M059J (cell line): ENCODE measurements at regions not wholly inside any gene's neighbourhood (a gene's known extent, or its start where the extent isn't known, plus 50 kb on each side); places are given as distances from the start of the nearest gene placed in this dataset.

ENCODE experiments used
- DNase-seq: peaks from one replicate; pipeline ENCODE4 v3.0.0-alpha.2; 2012; ENCODE audit warnings: low read depth

DNA sequence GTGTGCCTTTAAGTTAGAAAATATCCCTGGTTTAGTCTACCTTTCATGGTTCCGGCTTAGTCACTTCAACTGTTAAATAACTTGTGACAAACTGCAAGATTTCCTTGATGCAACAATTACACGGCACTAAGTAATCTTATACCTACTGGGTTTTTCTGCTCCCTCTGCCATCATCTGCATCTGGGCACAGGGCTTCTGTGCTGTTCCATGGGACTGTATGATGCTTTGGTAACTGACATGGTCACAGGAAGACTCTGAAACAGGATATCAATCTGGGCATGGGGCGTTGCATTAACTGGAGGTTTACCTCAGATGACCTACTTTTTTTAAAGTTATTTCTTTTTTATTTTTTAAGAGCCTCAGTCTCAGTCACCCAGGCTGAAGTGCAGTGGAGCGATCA lies 365.4 kb downstream of the SS18 start:
- DNase-seq: peak; percentile 63

DNA sequence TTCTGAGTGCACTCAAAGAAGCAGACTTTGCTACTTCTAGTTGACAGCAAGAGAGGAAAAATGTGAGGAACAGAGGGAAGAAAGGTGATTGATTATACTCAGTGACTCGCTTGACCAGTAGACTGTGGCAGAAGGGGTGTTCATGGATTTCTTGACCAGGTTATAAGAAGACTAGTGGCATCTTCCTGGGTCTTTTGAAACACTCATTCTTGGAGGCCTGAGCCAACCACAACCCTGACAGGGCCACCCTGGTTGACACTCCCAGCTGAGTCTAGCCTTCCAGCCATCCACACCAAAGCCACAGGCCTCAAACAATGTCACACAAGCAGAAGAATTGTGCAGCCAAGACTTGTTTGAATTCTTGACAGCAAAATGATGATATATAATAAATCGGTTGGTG lies 366.3 kb downstream of the SS18 start:
- peak; percentile 48 for DNase-seq

DNA sequence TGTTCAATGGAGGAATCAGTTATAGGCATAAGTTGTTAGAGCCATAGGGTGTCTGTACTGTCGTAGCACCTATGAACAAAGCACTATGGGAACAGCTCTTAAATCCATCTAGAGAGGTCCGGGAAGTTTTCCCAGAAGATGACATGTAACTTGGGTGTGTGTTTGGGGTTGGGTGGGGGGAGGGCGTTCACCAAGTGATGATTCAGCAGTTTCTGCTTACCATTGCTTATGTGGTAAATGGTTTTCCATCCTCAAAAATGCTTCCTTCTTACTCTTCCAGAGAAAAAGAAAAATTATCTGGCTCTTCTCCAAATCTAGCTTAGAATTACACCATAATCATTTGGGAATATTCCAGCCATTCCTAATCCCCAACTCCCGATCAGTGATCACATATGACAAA lies 361.1 kb upstream of the ZNF521 start:
- no peak for DNase-seq

DNA sequence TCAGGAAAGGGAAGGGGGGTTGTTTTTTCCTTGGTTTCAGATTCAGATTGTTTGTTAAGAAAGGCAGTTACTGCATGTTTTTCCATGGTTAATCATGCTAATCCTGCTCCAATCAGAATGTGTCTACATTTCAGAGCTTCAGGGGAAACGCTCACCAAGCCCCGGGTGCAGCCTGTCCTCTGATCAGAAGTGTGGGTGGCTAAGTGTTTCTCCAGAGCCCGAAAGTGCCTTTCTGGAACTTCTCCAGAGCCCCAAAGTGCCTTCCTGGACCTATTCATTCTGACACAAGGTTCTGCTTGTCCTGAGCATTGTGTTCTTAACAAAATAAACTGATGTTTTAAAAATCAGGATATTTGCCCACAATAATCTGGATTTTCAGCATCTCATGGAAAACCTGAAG lies 359.0 kb upstream of the ZNF521 start:
- no peak for DNase-seq

DNA sequence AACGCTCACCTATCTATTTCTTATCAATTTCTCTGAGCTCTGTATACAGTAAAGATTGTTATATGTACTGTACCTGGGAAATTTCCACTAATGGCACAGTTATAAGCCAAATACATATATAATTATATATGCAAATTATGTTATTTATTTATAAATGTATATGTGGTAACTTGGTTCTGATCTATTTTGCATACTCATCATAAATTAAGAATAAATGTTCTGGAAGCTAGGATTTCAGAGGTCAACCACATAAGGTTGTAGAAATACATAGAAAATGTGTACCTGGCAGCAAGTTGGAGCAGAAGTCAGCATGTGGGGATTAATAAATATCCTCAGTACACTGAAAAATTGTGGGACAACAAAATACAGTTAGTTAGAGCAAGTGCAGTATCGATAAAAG lies 353.7 kb upstream of the ZNF521 start:
- DNase-seq: no peak

DNA sequence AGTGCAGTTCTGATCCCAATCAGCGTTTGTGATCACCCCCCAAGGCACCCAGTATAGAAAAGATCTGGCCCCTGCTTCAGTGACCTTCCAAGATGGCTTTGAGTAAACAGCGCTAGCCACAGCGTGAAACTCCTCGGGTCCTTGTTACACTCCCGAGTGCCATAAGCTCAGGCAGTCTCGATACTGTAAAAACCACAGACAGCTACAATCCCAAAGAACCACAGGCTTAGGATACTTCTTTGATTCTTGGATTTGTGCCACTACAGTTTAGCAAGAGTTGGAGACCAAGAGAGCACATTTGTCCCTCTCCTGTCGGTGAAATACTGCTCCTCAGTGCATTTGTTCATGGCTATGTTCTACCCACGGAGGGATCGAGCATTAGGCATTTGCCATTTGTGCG lies 352.5 kb upstream of the ZNF521 start:
- peak; percentile 23 for DNase-seq

DNA sequence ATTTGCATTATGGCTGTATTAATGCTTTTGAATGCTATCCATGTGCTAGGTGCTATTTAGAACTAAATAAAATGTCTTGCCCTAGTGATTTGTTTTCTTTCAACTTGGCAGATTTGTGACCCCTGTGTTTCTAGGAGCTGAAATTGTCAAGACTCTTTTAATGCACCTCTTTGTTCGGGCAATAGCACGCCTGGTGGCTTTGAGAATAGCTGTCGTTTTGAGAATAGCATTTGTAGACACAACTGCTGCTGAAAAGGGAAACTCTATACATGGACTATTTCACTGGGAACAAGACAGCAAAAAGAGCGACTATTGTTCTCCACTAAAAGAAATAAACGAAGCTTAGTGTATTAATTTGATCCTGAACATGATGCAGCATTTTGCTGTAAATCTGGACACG lies 352.1 kb upstream of the ZNF521 start:
- DNase-seq: no peak

DNA sequence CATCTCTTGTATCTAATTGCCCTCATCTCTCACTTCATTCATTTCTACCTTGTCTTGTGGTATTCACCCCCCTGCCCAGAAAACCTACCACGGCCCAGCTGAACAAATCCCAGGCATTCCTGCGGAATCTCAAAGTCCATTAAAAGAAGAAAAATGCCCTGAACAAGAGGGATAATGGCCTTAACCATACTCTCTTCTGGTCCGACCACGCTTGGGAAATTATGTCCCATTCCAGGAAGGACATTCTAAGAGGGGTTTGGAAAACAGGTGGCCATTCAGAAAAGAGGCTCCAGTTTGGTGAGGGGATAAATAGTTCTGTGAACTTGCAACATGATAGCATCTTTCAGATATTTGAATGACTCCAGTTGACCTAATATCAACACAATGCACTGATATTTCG lies 349.9 kb upstream of the ZNF521 start:
- no peak for DNase-seq

DNA sequence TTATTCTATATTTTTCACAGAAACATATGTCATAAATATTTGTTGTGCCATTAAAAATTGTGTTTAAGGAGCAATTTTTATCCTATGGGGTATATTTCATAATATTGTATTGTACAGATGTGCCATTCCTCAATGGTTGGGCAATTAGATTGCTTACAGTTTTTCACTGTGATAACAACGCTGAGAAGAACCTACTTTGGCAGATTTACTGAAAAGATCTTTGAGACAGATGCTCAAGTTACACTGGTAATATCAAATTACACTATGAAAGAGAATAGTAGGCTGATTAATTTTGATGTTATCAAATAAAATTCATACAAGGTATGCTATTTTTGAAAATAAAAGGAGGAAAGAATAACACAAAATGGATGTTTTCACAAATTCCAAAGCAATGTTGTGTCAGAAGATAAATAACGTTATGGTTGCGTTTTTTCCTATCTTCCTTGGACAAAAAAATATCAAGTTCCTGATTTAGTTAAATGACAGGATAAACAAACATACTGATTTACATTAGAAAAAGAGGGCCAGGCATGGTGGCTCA lies 335.1 kb upstream of the ZNF521 start:
- DNase-seq: peak; percentile 59

DNA sequence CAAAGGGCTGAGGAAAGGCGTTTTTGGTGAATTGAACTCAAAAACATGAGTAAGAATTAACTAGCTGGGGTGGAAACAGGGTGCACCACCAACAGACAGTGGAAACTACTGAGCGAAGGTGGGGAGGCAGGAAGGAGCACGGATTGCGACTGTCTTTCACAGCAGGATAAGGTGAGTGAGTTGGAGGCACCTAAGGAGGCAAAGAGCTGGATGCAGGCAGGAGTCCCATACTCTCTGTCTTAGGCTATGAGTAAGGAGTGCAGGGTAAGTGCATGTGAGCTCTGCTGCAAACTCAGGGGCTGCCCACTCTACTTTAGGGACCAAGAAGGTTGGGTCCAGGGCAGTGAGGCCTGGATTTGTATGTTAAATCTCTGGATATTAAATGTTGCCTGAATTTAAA lies 333.1 kb upstream of the ZNF521 start:
- no peak for DNase-seq

DNA sequence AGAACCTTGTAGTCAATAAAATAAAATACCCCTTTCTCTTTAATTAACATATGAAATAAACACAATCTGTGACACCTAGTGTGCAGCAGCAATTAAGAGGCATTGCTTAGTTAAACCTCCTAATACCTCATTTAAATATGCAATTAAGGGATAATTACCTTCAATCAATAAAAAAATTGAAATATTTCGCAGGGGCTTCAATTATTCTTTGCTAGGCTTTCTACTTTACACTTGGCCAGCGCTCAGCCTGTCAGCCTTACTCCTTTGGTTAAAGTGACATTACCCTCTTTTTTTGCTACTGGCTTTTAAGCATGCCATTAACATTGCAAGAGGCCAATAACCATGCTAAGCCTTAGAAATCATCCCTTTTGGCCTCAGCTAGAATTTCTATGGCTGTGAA lies 327.5 kb upstream of the ZNF521 start:
- DNase-seq: no peak

DNA sequence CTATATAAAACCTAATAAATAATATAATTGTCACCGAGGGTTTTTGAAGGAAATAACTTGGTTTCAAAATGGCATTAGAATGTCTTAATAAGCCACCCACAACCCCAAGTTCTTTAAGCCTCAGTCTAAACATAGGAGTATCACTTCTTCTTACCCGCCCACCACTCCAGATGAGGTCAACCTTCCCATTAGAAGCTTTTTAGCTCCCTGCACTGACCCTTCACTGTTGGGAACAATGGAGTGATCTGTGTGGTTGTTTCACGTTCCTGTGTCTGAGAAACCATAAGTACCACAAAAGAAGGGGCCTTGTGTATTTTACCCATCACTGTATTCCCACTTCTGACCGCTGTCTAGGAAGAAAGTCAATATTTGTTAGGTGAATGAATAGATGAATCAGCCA lies 326.3 kb upstream of the ZNF521 start:
- no peak for DNase-seq

DNA sequence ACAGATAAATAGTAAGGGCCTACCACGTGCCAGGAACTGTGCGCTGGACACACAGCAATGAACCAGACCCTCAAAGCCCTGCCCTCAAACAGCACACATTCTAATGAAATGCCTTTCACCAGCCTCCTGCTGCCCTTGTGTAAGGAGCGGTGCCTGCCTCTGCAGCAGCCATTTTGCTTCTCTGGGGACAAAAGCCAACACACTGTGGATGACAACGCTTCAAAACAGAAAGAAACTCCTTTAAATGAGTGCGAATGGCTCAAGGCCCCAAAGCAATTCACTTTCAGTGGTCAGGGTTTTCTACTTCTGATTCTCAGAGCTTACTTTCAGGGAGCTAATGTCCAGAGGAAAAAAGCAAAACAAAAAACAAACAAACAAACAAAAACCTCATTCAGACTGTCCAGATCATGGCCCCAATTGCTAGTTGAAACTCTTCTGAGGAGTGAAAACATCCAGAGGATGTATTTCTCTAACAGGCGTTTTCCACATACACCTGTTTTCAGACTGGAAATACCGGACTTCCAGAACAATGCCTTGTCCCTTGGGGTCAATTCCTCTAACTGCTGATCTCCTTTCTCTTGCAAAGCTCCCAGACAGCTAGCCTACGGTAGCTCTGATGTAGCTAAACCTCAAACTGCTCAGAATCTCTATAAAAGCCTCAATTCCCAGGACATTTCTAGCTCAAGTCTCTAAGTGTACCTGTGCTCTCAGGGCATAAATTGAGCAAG lies 323.3 kb upstream of the ZNF521 start:
- no peak for DNase-seq

DNA sequence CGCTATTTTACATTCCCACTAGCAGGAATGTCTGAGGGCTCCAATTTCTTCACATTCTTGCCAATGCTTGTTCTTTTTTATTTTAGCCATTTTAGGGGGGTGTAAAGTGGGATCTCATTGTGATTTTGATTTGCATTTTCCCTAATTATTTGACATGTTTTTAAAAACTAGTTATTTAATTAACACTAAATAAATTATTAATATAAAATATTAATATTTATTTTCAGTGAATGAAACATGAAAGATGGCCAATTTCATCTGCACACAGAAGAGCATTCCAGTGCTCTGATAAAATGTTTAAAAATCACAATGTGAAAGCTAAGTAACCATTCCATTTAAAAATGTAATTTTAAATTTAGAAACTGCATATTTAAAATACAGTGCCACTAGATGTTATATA lies 322.2 kb upstream of the ZNF521 start:
- no peak for DNase-seq

DNA sequence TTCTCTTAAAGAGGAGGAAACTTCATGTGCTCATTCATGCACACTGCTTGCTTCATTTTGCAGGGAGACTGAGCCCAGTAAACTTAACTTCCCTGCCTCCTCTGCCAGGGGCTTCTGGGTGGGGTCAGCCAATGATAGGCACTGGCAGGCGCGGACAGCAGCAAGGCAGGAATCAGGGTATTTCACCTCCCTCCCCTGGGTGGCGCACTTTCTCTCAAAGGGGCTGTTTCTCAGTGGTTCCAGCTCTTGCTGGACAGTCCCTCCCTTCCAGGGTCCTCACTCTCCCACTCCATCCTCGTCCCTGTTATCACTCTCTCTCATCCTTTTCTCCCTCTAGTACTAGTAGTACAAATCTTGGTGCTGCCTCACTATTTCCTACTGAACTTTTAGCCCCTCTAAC lies 320.5 kb upstream of the ZNF521 start:
- no peak for DNase-seq

DNA sequence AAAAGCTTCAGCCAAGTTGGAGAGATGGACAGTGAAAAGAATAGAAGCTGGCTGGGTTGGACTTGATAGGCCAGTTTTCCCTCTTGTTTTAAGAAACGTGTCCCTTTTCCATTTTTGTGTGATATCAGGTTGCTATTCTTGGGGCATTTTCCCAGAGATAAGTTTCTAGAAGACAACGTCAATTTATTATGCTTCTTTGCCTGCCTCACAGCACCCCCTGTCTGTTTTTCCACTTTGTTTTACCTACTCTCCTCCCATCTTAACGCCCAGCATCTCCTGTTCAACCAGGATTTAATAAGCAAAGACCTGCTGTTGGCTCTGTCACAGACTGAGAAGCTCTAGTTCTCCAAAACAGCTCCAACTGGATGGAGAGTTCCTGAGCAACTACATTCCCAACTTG lies 317.8 kb upstream of the ZNF521 start:
- peak; percentile 35 for DNase-seq

DNA sequence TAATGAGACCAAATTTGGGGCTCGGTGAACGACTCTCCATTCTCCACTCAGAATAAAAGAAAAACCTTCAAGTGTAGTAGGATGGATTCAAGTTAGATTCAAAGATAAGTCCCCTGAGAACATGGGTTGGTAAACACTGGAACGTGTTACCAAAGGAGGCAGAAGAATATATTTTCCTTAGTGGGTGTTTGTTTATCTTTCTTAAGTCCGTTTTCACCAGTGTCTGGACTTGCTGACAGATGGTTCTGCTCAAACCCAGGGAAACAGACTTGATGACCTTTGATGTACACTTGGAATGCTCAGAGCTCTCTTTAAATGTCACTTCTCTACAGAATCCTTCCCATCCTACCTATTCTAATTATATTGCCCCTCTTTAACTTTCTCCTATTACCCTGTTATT lies 310.3 kb upstream of the ZNF521 start:
- no peak for DNase-seq

DNA sequence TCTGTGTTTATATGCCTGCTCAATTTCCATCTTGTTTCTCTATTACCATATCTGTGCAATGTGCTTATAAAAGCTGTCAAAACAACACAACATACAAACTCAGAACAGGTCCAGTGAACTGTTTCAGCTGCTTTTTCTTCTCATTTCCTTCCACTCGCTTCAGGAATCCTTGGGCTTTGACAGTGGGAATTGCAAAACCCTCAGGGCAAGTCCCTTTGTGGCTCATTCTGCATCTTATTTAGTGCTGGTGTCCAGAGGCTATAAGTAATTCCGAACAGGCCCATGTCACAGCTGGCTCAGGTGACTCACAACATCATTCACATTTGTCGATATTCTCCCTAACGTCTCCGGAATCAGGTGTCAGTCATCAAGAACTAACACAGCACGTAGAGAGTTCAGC lies 309.9 kb upstream of the ZNF521 start:
- DNase-seq: peak; percentile 31

DNA sequence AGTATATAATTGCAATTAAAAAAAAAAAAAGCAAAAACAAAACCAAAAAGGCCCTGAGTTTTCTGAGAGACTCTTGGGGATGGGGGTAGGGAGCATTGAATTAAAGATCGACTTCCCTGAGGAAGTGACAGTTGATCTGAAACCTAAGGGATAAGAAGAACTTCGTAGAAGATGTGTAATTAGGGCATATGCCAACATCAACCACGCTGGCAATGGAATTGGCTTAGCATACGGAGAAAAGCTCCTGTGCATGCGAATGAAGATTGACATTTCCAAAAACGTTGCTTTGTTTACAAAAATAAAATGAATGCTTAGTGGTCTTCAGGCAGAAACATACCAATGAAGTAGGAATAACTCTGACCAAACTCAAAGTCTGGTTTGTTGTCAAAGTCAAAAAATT lies 307.6 kb upstream of the ZNF521 start:
- DNase-seq: no peak

DNA sequence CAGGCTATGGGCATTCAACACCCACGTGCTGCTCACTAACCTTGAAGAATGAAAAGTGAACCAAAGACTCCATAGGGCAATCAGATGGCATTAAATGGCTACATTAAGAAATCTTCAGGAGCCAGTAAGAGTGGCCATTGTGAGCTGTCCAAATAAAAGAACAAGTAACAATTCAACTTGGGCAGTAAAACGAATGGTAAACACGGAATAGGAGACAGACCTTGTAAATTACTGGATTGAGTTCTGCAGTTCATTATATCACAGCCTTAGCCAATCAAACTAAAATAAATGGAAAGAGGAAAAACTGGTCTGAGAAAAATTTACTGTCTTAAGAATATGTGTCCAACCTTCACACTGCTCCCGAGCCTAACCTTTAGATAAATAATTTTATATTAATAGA lies 306.5 kb upstream of the ZNF521 start:
- DNase-seq: no peak

DNA sequence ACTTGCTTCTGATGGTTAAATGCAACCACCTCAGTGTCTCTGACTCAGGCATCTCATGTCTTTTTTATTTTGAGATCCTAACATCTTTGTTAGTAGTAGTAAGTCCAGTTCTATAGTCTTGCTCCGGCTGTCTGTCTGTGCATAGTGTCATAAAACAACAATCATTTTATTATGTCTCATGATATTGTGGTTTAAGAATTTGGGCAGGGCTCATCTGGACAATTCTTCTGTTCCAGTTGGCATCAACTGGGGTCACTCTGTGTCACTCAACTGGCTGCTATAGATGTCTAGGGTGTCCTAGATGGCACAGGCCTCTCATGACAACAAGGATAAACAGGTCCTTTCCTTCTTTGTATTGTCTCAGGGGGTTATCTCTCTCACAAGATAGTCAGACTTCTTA lies 299.6 kb upstream of the ZNF521 start:
- DNase-seq: peak; percentile 15

DNA sequence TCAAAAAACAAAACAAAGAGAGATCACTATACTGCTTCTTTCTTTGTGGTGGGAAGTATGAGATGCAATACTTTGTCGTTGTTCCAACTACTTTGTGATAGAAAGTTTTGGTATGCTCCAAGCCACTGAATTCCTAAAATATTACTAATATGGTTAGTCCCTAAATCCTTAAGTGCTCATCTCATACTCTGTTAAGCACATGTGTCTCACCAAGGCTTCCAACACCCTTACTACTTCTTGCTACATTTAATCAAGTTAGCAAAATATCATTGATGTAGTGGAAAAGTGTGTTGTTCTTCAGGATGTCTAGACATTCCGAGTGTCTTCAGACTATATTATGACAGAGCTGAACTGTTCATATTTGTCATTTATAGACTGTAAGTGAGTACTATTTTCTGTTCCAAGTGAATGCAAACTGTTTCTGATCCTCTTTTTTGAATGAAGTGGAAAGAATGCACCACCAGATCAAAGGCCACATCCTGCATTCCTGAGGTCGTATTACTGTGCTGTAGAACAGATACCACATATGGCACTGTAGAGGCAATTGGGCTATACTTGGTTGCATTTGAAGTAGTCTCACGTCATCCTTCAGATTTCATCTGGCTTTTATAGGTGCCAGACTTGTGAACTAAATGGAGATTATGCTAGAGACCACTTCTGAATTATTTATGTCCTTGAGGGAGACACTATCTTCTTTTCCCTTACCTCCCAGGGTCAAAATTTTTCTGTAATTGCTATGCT lies 298.4 kb upstream of the ZNF521 start:
- peak; percentile 98 for DNase-seq

DNA sequence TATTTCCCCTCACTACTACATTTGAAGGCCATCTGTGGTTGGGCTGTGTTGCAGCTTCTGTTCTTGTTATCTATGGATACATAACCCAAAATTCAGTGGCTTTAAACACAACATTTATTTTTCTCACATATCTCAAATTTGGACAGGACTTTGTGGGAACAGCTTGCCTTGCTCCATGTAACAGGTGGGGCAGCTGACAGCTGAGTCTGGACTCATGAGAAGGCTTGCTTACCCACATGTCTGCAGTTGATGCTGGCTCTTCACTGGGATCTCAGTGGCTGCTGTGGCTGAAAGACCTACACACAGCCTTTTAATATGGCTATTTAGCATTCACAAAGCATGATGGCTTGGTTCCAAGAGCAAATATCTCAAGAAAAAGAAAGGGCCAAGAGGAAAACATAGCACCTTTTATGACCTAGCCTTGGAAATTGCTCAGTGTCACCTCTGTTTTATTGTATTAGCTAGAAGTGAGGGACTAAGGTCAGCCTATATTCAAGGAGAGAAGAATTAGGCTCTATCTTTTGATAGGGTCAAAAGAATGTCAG lies 296.8 kb upstream of the ZNF521 start:
- DNase-seq: peak; percentile 52
